SK-N-SH (cell line): ENCODE measurements at regions not wholly inside any gene's neighbourhood (a gene's known extent, or its start where the extent isn't known, plus 50 kb on each side); places are given as distances from the start of the nearest gene placed in this dataset.

Experiments
- CHD2 ChIP-seq: fragments of 150-350 bp; IDR thresholded peaks from 2 replicates; pipeline ENCODE4 v1.6.1; 2018; ENCODE audit warnings: low read length; ENCODE audit not compliant: partially characterized antibody
- CTCF ChIP-seq: fragments of 200-600 bp; sonication (generic); IDR thresholded peaks from 2 replicates; pipeline ENCODE4 v1.6.1; 2017; ENCODE audit warnings: antibody characterized with exemption, mild to moderate bottlenecking, moderate library complexity
- EP300 ChIP-seq, 2 experiments: IDR thresholded peaks; 2 replicates each; pipeline versions ENCODE4 v1.4.0 to v1.6.1; 2012; ENCODE audit warnings: borderline replicate concordance in 1 of 2, low read depth in 1 of 2, low read length in 1 of 2
- FOSL2 ChIP-seq: IDR thresholded peaks from 2 replicates; pipeline ENCODE4 v1.4.0; 2012; ENCODE audit warnings: low read depth, mild to moderate bottlenecking, moderate library complexity, borderline replicate concordance
- JUND ChIP-seq: IDR thresholded peaks from 2 replicates; pipeline ENCODE4 v1.4.0; 2012
- MAX ChIP-seq: IDR thresholded peaks from 2 replicates; pipeline ENCODE4 v1.4.0; 2012; ENCODE audit warnings: low read depth
- NFIC ChIP-seq: IDR thresholded peaks from 2 replicates; pipeline ENCODE4 v1.4.0; 2012; ENCODE audit warnings: borderline replicate concordance
- NRF1 ChIP-seq: IDR thresholded peaks from 2 replicates; pipeline ENCODE4 v1.6.1; 2012; ENCODE audit warnings: low read depth, mild to moderate bottlenecking, low read length
- POLR2AphosphoS5 ChIP-seq: IDR thresholded peaks from 2 replicates; pipeline ENCODE4 v1.6.1; 2012; ENCODE audit warnings: low read depth, low read length
- TAF1 ChIP-seq: IDR thresholded peaks from 2 replicates; pipeline ENCODE4 v1.6.1; 2012; ENCODE audit warnings: low read depth, mild to moderate bottlenecking, low read length, moderate library complexity, borderline replicate concordance
- USF2 ChIP-seq: fragments of 150-350 bp; IDR thresholded peaks from 2 replicates; pipeline ENCODE4 v1.6.1; 2017; ENCODE audit warnings: antibody characterized with exemption, low read length, low read depth, borderline replicate concordance
- YY1 ChIP-seq: IDR thresholded peaks from 2 replicates; pipeline ENCODE4 v1.4.0; 2012; ENCODE audit warnings: low read depth, mild to moderate bottlenecking

- no peak for TF ChIP-seq CTCF
- TF ChIP-seq EP300 (IDR thresholded peaks at IDR 0.05; ENCODE audit: borderline replicate concordance in 1 of 2, low read depth in 1 of 2, low read length in 1 of 2), result no peak
- no peak for TF ChIP-seq USF2
- TF ChIP-seq TAF1, result no peak
- TF ChIP-seq YY1, result no peak
- no peak for TF ChIP-seq MAX
- no peak for TF ChIP-seq JUND
- no peak for TF ChIP-seq FOSL2
- TF ChIP-seq CHD2, result no peak
- no peak for TF ChIP-seq NFIC
- TF ChIP-seq POLR2AphosphoS5, result no peak
- TF ChIP-seq NRF1, result no peak
Measured at GRCh38 chr17:33895491-33895890, 359.6 kb upstream of the CCL2 start.
